ENCODE measurements at regions not wholly inside any gene's neighbourhood (a gene's known extent, or its start where the extent isn't known, plus 50 kb on each side); places are given as distances from the start of the nearest gene placed in this dataset.

GRCh38 chr9:12903316-12903715 lies 128.5 kb downstream of the LURAP1L start:
- no peak overlapping the region for H3K27ac ChIP-seq (ENCODE audit: low read length)
- H3K9me3 ChIP-seq (ENCODE audit: control insufficient read depth in 2 of 2, low read length in 2 of 2) = no peaks in the 10 kb centered on the region
- no peak overlapping the region for H3K9ac ChIP-seq (ENCODE audit: low read length in 2 of 2)
- no peaks in the 10 kb centered on the region for H3K4me1 ChIP-seq (ENCODE audit: control insufficient read depth, insufficient read depth, low read length)
- no peaks in the 10 kb centered on the region for H3K27me3 ChIP-seq (ENCODE audit: control insufficient read depth in 1 of 2, insufficient read depth in 2 of 2, low read length in 2 of 2)
- H3K36me3 ChIP-seq (ENCODE audit: control insufficient read depth in 2 of 2, insufficient read depth in 2 of 2, low read length in 2 of 2) = no peaks in the 10 kb centered on the region
- H3K4me3 ChIP-seq (ENCODE audit: low read length in 2 of 2) = no peak overlapping the region

GRCh38 chr9:12904261-12905000 lies 129.6 kb downstream of the LURAP1L start:
- Histone ChIP-seq H3K4me1 (ENCODE audit: control insufficient read depth, insufficient read depth, low read length) (no peaks in the 10 kb centered on the region), H3K36me3 (ENCODE audit: control insufficient read depth in 2 of 2, insufficient read depth in 2 of 2, low read length in 2 of 2) (no peaks in the 10 kb centered on the region), H3K9me3 (ENCODE audit: control insufficient read depth in 2 of 2, low read length in 2 of 2) (no peaks in the 10 kb centered on the region), H3K27ac (ENCODE audit: low read length) (no peak overlapping the region), H3K9ac (ENCODE audit: low read length in 2 of 2) (no peak overlapping the region), H3K4me3 (ENCODE audit: low read length in 2 of 2) (no peak overlapping the region), H3K27me3 (ENCODE audit: control insufficient read depth in 1 of 2, insufficient read depth in 2 of 2, low read length in 2 of 2) (no peaks in the 10 kb centered on the region)

- Histone ChIP-seq H3K9me3 (ENCODE audit: control insufficient read depth in 2 of 2, low read length in 2 of 2) (no peaks in the 10 kb centered on the region), H3K4me3 (ENCODE audit: low read length in 2 of 2) (no peak overlapping the region), H3K36me3 (ENCODE audit: control insufficient read depth in 2 of 2, insufficient read depth in 2 of 2, low read length in 2 of 2) (no peaks in the 10 kb centered on the region), H3K4me1 (ENCODE audit: control insufficient read depth, insufficient read depth, low read length) (no peaks in the 10 kb centered on the region), H3K9ac (ENCODE audit: low read length in 2 of 2) (no peak overlapping the region), H3K27me3 (ENCODE audit: control insufficient read depth in 1 of 2, insufficient read depth in 2 of 2, low read length in 2 of 2) (no peaks in the 10 kb centered on the region), H3K27ac (ENCODE audit: low read length) (no peak overlapping the region)
Measured at GRCh38 chr9:12906646-12907045, 131.8 kb downstream of the LURAP1L start.

GRCh38 chr9:12908895-12909294 lies 134.1 kb downstream of the LURAP1L start:
- no peak overlapping the region for H3K4me3 ChIP-seq (ENCODE audit: low read length in 2 of 2)
- no peaks in the 10 kb centered on the region for H3K27me3 ChIP-seq (ENCODE audit: control insufficient read depth in 1 of 2, insufficient read depth in 2 of 2, low read length in 2 of 2)
- H3K27ac ChIP-seq (ENCODE audit: low read length) = no peak overlapping the region
- no peak overlapping the region for H3K9ac ChIP-seq (ENCODE audit: low read length in 2 of 2)
- no peaks in the 10 kb centered on the region for H3K36me3 ChIP-seq (ENCODE audit: control insufficient read depth in 2 of 2, insufficient read depth in 2 of 2, low read length in 2 of 2)
- H3K9me3 ChIP-seq (ENCODE audit: control insufficient read depth in 2 of 2, low read length in 2 of 2) = no peaks in the 10 kb centered on the region
- no peaks in the 10 kb centered on the region for H3K4me1 ChIP-seq (ENCODE audit: control insufficient read depth, insufficient read depth, low read length)

GRCh38 chr9:12915366-12915954 lies 140.6 kb downstream of the LURAP1L start:
- Histone ChIP-seq H3K27ac (ENCODE audit: low read length) (no peak overlapping the region), H3K4me1 (ENCODE audit: control insufficient read depth, insufficient read depth, low read length) (no peaks in the 10 kb centered on the region), H3K27me3 (ENCODE audit: control insufficient read depth in 1 of 2, insufficient read depth in 2 of 2, low read length in 2 of 2) (no peaks in the 10 kb centered on the region), H3K36me3 (ENCODE audit: control insufficient read depth in 2 of 2, insufficient read depth in 2 of 2, low read length in 2 of 2) (no peaks in the 10 kb centered on the region), H3K9me3 (ENCODE audit: control insufficient read depth in 2 of 2, low read length in 2 of 2) (no peaks in the 10 kb centered on the region), H3K4me3 (ENCODE audit: low read length in 2 of 2) (no peak overlapping the region), H3K9ac (ENCODE audit: low read length in 2 of 2) (no peak overlapping the region)

- Histone ChIP-seq H3K9ac (ENCODE audit: low read length in 2 of 2) (no peak overlapping the region), H3K27me3 (ENCODE audit: control insufficient read depth in 1 of 2, insufficient read depth in 2 of 2, low read length in 2 of 2) (no peaks in the 10 kb centered on the region), H3K4me1 (ENCODE audit: control insufficient read depth, insufficient read depth, low read length) (no peaks in the 10 kb centered on the region), H3K9me3 (ENCODE audit: control insufficient read depth in 2 of 2, low read length in 2 of 2) (no peaks in the 10 kb centered on the region), H3K36me3 (ENCODE audit: control insufficient read depth in 2 of 2, insufficient read depth in 2 of 2, low read length in 2 of 2) (no peaks in the 10 kb centered on the region), H3K4me3 (ENCODE audit: low read length in 2 of 2) (no peak overlapping the region), H3K27ac (ENCODE audit: low read length) (no peak overlapping the region)
Measured at GRCh38 chr9:12916042-12916441, 141.2 kb downstream of the LURAP1L start.

GRCh38 chr9:12920437-12920836 lies 145.6 kb downstream of the LURAP1L start:
- H3K9me3 ChIP-seq (ENCODE audit: control insufficient read depth in 2 of 2, low read length in 2 of 2) = no peaks in the 10 kb centered on the region
- H3K9ac ChIP-seq (ENCODE audit: low read length in 2 of 2) = no peak overlapping the region
- H3K27ac ChIP-seq (ENCODE audit: low read length) = no peak overlapping the region
- H3K27me3 ChIP-seq (ENCODE audit: control insufficient read depth in 1 of 2, insufficient read depth in 2 of 2, low read length in 2 of 2) = no peaks in the 10 kb centered on the region
- H3K4me3 ChIP-seq (ENCODE audit: low read length in 2 of 2) = no peak overlapping the region
- no peaks in the 10 kb centered on the region for H3K36me3 ChIP-seq (ENCODE audit: control insufficient read depth in 2 of 2, insufficient read depth in 2 of 2, low read length in 2 of 2)
- no peaks in the 10 kb centered on the region for H3K4me1 ChIP-seq (ENCODE audit: control insufficient read depth, insufficient read depth, low read length)

GRCh38 chr9:12921621-12922020 lies 146.8 kb downstream of the LURAP1L start:
- H3K9me3 ChIP-seq (ENCODE audit: control insufficient read depth in 2 of 2, low read length in 2 of 2) = no peaks in the 10 kb centered on the region
- no peaks in the 10 kb centered on the region for H3K4me1 ChIP-seq (ENCODE audit: control insufficient read depth, insufficient read depth, low read length)
- H3K4me3 ChIP-seq (ENCODE audit: low read length in 2 of 2) = no peak overlapping the region
- H3K9ac ChIP-seq (ENCODE audit: low read length in 2 of 2) = no peak overlapping the region
- no peak overlapping the region for H3K27ac ChIP-seq (ENCODE audit: low read length)
- no peaks in the 10 kb centered on the region for H3K27me3 ChIP-seq (ENCODE audit: control insufficient read depth in 1 of 2, insufficient read depth in 2 of 2, low read length in 2 of 2)
- H3K36me3 ChIP-seq (ENCODE audit: control insufficient read depth in 2 of 2, insufficient read depth in 2 of 2, low read length in 2 of 2) = no peaks in the 10 kb centered on the region

GRCh38 chr9:12922224-12922866 lies 147.5 kb downstream of the LURAP1L start:
- no peaks in the 10 kb centered on the region for H3K27me3 ChIP-seq (ENCODE audit: control insufficient read depth in 1 of 2, insufficient read depth in 2 of 2, low read length in 2 of 2)
- H3K36me3 ChIP-seq (ENCODE audit: control insufficient read depth in 2 of 2, insufficient read depth in 2 of 2, low read length in 2 of 2) = no peaks in the 10 kb centered on the region
- H3K27ac ChIP-seq (ENCODE audit: low read length) = no peak overlapping the region
- no peaks in the 10 kb centered on the region for H3K9me3 ChIP-seq (ENCODE audit: control insufficient read depth in 2 of 2, low read length in 2 of 2)
- no peak overlapping the region for H3K4me3 ChIP-seq (ENCODE audit: low read length in 2 of 2)
- no peaks in the 10 kb centered on the region for H3K4me1 ChIP-seq (ENCODE audit: control insufficient read depth, insufficient read depth, low read length)
- no peak overlapping the region for H3K9ac ChIP-seq (ENCODE audit: low read length in 2 of 2)

GRCh38 chr9:12923468-12924009 lies 148.7 kb downstream of the LURAP1L start:
- H3K4me1 ChIP-seq (ENCODE audit: control insufficient read depth, insufficient read depth, low read length) = no peaks in the 10 kb centered on the region
- no peak overlapping the region for H3K27ac ChIP-seq (ENCODE audit: low read length)
- no peaks in the 10 kb centered on the region for H3K27me3 ChIP-seq (ENCODE audit: control insufficient read depth in 1 of 2, insufficient read depth in 2 of 2, low read length in 2 of 2)
- H3K9ac ChIP-seq (ENCODE audit: low read length in 2 of 2) = no peak overlapping the region
- H3K36me3 ChIP-seq (ENCODE audit: control insufficient read depth in 2 of 2, insufficient read depth in 2 of 2, low read length in 2 of 2) = no peaks in the 10 kb centered on the region
- no peaks in the 10 kb centered on the region for H3K9me3 ChIP-seq (ENCODE audit: control insufficient read depth in 2 of 2, low read length in 2 of 2)
- H3K4me3 ChIP-seq (ENCODE audit: low read length in 2 of 2) = no peak overlapping the region

GRCh38 chr9:12930906-12931305 lies 156.1 kb downstream of the LURAP1L start:
- Histone ChIP-seq H3K4me1 (ENCODE audit: control insufficient read depth, insufficient read depth, low read length) (no peaks in the 10 kb centered on the region), H3K4me3 (ENCODE audit: low read length in 2 of 2) (no peak overlapping the region), H3K9me3 (ENCODE audit: control insufficient read depth in 2 of 2, low read length in 2 of 2) (no peaks in the 10 kb centered on the region), H3K36me3 (ENCODE audit: control insufficient read depth in 2 of 2, insufficient read depth in 2 of 2, low read length in 2 of 2) (no peaks in the 10 kb centered on the region), H3K27ac (ENCODE audit: low read length) (no peak overlapping the region), H3K9ac (ENCODE audit: low read length in 2 of 2) (no peak overlapping the region), H3K27me3 (ENCODE audit: control insufficient read depth in 1 of 2, insufficient read depth in 2 of 2, low read length in 2 of 2) (no peaks in the 10 kb centered on the region)

Data from stomach smooth muscle (tissue), 2 donors.